ENCODE measurements at regions not wholly inside any gene's neighbourhood (a gene's known extent, or its start where the extent isn't known, plus 50 kb on each side); places are given as distances from the start of the nearest gene placed in this dataset.
A peak's percentile ranks its signal among the peaks of the same experiment; 100 is the strongest.

GRCh38 chr14:106822905-106823304 lies 1296.5 kb downstream of the TMEM121 start:
- DNase-seq (ENCODE audit: low read depth in 4 of 4, low spot score in 3 of 4): no peak

- DNase-seq (ENCODE audit: low read depth in 4 of 4, low spot score in 3 of 4): no peak
Observed at GRCh38 chr14:106823552-106823951, 1297.2 kb downstream of the TMEM121 start.

- DNase-seq (ENCODE audit: low read depth in 4 of 4, low spot score in 3 of 4): no peak
Observed at GRCh38 chr14:106826833-106827369, 1300.5 kb downstream of the TMEM121 start.

GRCh38 chr14:106831322-106831720 lies 1304.9 kb downstream of the TMEM121 start:
- DNase-seq (ENCODE audit: low read depth in 4 of 4, low spot score in 3 of 4): no peak

GRCh38 chr14:106837870-106838269 lies 1311.5 kb downstream of the TMEM121 start:
- DNase-seq (ENCODE audit: low read depth in 4 of 4, low spot score in 3 of 4): no peak

- DNase-seq (ENCODE audit: low read depth in 4 of 4, low spot score in 3 of 4): no peak
Observed at GRCh38 chr14:106838991-106839769, 1312.8 kb downstream of the TMEM121 start.

- DNase-seq (ENCODE audit: low read depth in 4 of 4, low spot score in 3 of 4): no peak
Observed at GRCh38 chr14:106840258-106840657, 1313.9 kb downstream of the TMEM121 start.

GRCh38 chr14:106840991-106841390 lies 1314.6 kb downstream of the TMEM121 start:
- DNase-seq (ENCODE audit: low read depth in 4 of 4, low spot score in 3 of 4): no peak

- no peak for DNase-seq (ENCODE audit: low read depth in 4 of 4, low spot score in 3 of 4)
Observed at GRCh38 chr14:106841701-106842100, 1315.3 kb downstream of the TMEM121 start.

GRCh38 chr14:106842687-106843086 lies 1316.3 kb downstream of the TMEM121 start:
- DNase-seq (ENCODE audit: low read depth in 4 of 4, low spot score in 3 of 4): no peak

GRCh38 chr14:106843386-106843785 lies 1317.0 kb downstream of the TMEM121 start:
- DNase-seq (ENCODE audit: low read depth in 4 of 4, low spot score in 3 of 4): no peak

- DNase-seq (ENCODE audit: low read depth in 4 of 4, low spot score in 3 of 4): no peak
Observed at GRCh38 chr14:106843951-106844483, 1317.6 kb downstream of the TMEM121 start.

GRCh38 chr14:106844608-106845285 lies 1318.4 kb downstream of the TMEM121 start:
- DNase-seq (ENCODE audit: low read depth in 4 of 4, low spot score in 3 of 4): no peak

- peak in 2 of 4 donors; percentile 11 to 38 for DNase-seq (ENCODE audit: low read depth in 4 of 4, low spot score in 3 of 4)
Observed at GRCh38 chr14:106845286-106846087, 1319.1 kb downstream of the TMEM121 start.

- DNase-seq (ENCODE audit: low read depth in 4 of 4, low spot score in 3 of 4): no peak
Observed at GRCh38 chr14:106846218-106846617, 1319.8 kb downstream of the TMEM121 start.

- no peak for DNase-seq (ENCODE audit: low read depth in 4 of 4, low spot score in 3 of 4)
Observed at GRCh38 chr14:106848330-106849121, 1322.1 kb downstream of the TMEM121 start.

GRCh38 chr14:106850913-106851825 lies 1324.8 kb downstream of the TMEM121 start:
- DNase-seq (ENCODE audit: low read depth in 4 of 4, low spot score in 3 of 4): no peak

- no peak for DNase-seq (ENCODE audit: low read depth in 4 of 4, low spot score in 3 of 4)
Observed at GRCh38 chr14:106872611-106873446, 1346.4 kb downstream of the TMEM121 start.
